ENCODE measurements at regions not wholly inside any gene's neighbourhood (a gene's known extent, or its start where the extent isn't known, plus 50 kb on each side); places are given as distances from the start of the nearest gene placed in this dataset.
"Not testable (repeated sequence)": the region's sequence is repeated elsewhere in the genome, so short reads cannot be mapped to it uniquely, and the experiment has no call there.

GRCh38 chr20:47972916-47973309 is 187.6 kb upstream of the SULF2 start:
- Histone ChIP-seq H4K20me1 (ENCODE audit: insufficient read depth) (no peaks in the 10 kb centered on the region), H3K27ac (peak overlapping the region; percentile 100), H3K27me3 (ENCODE audit: insufficient read depth, low read depth) (no peaks in the 10 kb centered on the region), H3K9me2 (ENCODE audit: insufficient read depth) (no peaks in the 10 kb centered on the region), H3K4me3 (peak overlapping the region; percentile 68), H3F3A (ENCODE audit: insufficient read depth, low read depth) (peaks cover 52% of the 10 kb centered on the region), H3K79me2 (ENCODE audit: low read depth) (peaks cover 23% of the 10 kb centered on the region), H3K4me1 (replicated peaks; ENCODE audit: insufficient read depth) (peaks cover 60% of the 10 kb centered on the region), H3K4me2 (peak overlapping the region; percentile 100), H3K36me3 (ENCODE audit: low read depth) (no peaks in the 10 kb centered on the region), H2AFZ (no peak overlapping the region), H3K9me3 (ENCODE audit: insufficient read depth, low read depth) (no peaks in the 10 kb centered on the region)
- CTCF ChIA-PET: interaction anchor here (0.7 to 1.9 kb wide), 5 partner anchors 11 to 323 kb away, joined by 3 to 14 read pairs (median 4); no protein-coding TSS in a partner anchor
- DNase-seq: no peak
- POLR2A ChIA-PET (ENCODE audit: unreplicated experiment): interaction anchor here (0.7 to 1.0 kb wide), 2 partner anchors 11 to 154 kb away, joined by 3 to 24 read pairs; no protein-coding TSS in a partner anchor
- TSS peak; percentile 61 for BruUV-seq (replicated peaks)
- intact Hi-C loops (cut with micrococcal nuclease; ENCODE audit: unreplicated experiment): loop anchor here (1.0 to 5.0 kb wide), 12 partner anchors 11 to 647 kb away; no protein-coding TSS in a partner anchor
- TF ChIP-seq EZH2 (IDR thresholded peaks at IDR 0.05; ENCODE audit: low read depth) (no peak), CTCF (conservative IDR thresholded peaks at IDR 0.05) (no peak)

- H4K20me1 ChIP-seq (ENCODE audit: insufficient read depth); H3K36me3 ChIP-seq (ENCODE audit: low read depth); BruUV-seq (replicated peaks); H3K9me2 ChIP-seq (ENCODE audit: insufficient read depth); H3K9me3 ChIP-seq (ENCODE audit: insufficient read depth, low read depth); H3K27me3 ChIP-seq (ENCODE audit: insufficient read depth, low read depth): not testable (repeated sequence)
- peaks cover 60% of the 10 kb centered on the region for H3K4me1 ChIP-seq (replicated peaks; ENCODE audit: insufficient read depth)
- H3K4me2 ChIP-seq: peak overlapping the region; percentile 100
- H3K4me3 ChIP-seq: peak overlapping the region; percentile 68
- peak; percentile 91 to 97 for DNase-seq
- ChIA-PET CTCF (interaction anchor here (0.6 to 1.9 kb wide), 6 partner anchors 12 to 614 kb away, joined by 3 to 20 read pairs (median 4); no protein-coding TSS in a partner anchor), POLR2A (ENCODE audit: unreplicated experiment) (interaction anchor here (0.6 to 1.0 kb wide), 11 partner anchors 12 to 323 kb away, joined by 3 to 24 read pairs (median 5); no protein-coding TSS in a partner anchor)
- peak; percentile 58 for TF ChIP-seq CTCF (conservative IDR thresholded peaks at IDR 0.05)
- H3K27ac ChIP-seq: peak overlapping the region; percentile 100
- intact Hi-C loops (cut with micrococcal nuclease; ENCODE audit: unreplicated experiment): loop anchor here (1.0 to 5.0 kb wide), 12 partner anchors 12 to 648 kb away; no protein-coding TSS in a partner anchor
- H2AFZ ChIP-seq: 0 out of 2 replicates have a peak overlapping the region, but pooled peaks have one; percentile 19
- peaks cover 52% of the 10 kb centered on the region for H3F3A ChIP-seq (ENCODE audit: insufficient read depth, low read depth)
- H3K79me2 ChIP-seq (ENCODE audit: low read depth): peaks cover 23% of the 10 kb centered on the region
Observed at GRCh38 chr20:47972297-47972915, 187.1 kb upstream of the SULF2 start.

DNA sequence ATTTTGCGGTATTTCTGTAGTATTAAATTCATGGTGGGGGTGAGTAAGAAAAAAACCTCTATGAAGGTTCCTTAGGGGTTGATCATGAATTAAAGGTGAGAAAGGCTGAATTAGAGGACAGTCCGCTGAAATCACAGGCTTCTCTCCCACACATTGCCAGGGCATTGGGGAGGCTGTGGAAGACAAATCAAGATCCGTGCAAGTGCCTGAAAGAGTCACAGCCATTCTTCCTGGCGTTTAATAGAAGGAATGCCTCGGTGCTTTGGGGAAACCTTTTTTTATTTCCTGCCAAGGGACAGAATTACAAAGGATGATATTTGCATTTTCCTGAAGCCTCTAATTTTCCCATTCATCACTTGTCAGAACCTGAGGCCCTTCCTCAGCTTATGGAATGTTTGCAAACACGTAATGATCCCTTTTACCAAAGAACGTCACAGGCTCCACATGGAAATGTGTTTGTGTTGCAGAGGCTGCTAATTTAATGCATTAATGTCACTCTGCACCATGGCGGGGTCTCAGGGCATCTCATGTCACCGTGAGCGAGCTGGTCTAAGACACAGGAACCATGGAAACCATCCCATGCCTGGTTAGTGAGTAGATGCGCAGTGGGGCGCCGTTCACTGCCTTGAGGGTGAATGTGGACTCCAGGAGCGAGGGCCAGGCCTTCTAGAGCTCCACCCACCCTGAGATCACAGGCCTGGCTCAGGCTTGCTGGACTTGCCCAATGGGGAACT is 185.9 kb upstream of the SULF2 start:
- H3K27ac ChIP-seq: peak overlapping the region; percentile 100

More for the DNA sequence above, 185.9 kb upstream of the SULF2 start:
- Histone ChIP-seq H3K4me1 (replicated peaks; ENCODE audit: insufficient read depth) (peaks cover 60% of the 10 kb centered on the region), H3K27me3 (ENCODE audit: insufficient read depth, low read depth) (no peaks in the 10 kb centered on the region), H3K9me3 (ENCODE audit: insufficient read depth, low read depth) (no peaks in the 10 kb centered on the region), H3K4me3 (peak overlapping the region; percentile 68; the same call in 1 of the 2 replicates), H2AFZ (no peak overlapping the region), H3K4me2 (peak overlapping the region; percentile 100), H3K79me2 (ENCODE audit: low read depth) (peaks cover 23% of the 10 kb centered on the region), H3F3A (ENCODE audit: insufficient read depth, low read depth) (peaks cover 52% of the 10 kb centered on the region), H3K9me2 (ENCODE audit: insufficient read depth) (no peaks in the 10 kb centered on the region), H4K20me1 (ENCODE audit: insufficient read depth) (no peaks in the 10 kb centered on the region), H3K36me3 (ENCODE audit: low read depth) (no peaks in the 10 kb centered on the region)
- no TSS peak for BruUV-seq (replicated peaks)
- intact Hi-C loops (cut with micrococcal nuclease; ENCODE audit: unreplicated experiment): loop anchor here (5.0 kb wide), 2 partner anchors 241 to 566 kb away; no protein-coding TSS in a partner anchor
- TF ChIP-seq CTCF (conservative IDR thresholded peaks at IDR 0.05): no peak
- TF ChIP-seq EZH2 (IDR thresholded peaks at IDR 0.05; ENCODE audit: low read depth): no peak
- ChIA-PET POLR2A (ENCODE audit: unreplicated experiment) (interaction anchor here (0.7 kb wide), 1 partner anchor 75 kb away, joined by 4 read pairs; no protein-coding TSS in a partner anchor), CTCF (interaction anchor here (0.6 to 1.9 kb wide), 3 partner anchors 13 to 530 kb away, joined by 3 to 14 read pairs (median 4); no protein-coding TSS in a partner anchor)
- DNase-seq: peak; percentile 61 to 88
